Activated T-helper 1 cell treated with Interleukin-2 at 50 U/mL for 16 hours (primary cell): ENCODE measurements at regions not wholly inside any gene's neighbourhood (a gene's known extent, or its start where the extent isn't known, plus 50 kb on each side); places are given as distances from the start of the nearest gene placed in this dataset.

ENCODE experiments used
- DNase-seq: peaks from one replicate; pipeline ENCODE4 v3.0.0-alpha.2; 2020; ENCODE audit warnings: low read depth

DNA sequence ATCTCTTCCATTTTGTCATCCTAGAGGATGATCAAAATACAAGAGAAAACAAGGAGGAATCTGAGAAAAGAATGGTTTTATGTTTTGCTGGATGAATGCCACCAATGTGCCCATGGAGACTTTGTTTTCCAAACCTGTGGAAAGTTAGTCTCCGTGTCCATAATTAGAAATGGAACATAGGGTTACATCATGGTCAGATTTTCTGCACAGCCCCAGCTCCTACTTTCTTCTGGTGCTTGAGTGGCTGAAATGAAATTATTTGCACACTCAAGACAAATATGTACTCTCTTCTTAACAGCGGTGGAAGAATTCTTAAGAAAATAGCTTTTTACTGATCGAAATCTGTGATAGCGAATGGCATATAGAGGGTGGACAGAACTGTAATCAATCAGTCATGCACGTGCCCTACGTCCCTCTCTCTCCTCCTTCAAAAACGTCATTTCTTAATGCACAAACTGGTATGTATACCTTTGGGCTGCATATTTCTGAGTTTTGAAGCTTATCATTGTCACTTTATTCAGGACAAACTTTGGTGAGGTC lies 825.2 kb downstream of the AACS start:
- DNase-seq: no peak

DNA sequence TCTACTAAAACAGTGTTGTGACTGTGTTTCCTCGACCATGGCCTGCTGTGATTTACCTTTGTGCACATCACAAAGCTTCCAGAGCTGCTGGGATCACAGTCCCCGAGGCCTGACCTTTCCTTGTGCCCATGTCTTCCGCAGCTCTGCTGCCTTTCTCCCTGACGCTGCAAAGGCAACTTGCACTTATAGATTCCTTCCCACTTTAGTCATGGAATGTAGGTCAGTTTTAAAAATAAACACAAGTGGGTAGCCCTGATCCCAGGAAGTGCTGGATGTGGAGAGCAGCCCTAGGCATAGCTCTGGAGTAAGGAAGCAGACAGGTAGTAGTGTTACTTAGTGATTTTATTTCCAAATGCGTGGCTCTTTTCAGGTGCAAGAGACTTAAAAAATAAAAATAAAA lies 825.7 kb downstream of the AACS start:
- DNase-seq: no peak

DNA sequence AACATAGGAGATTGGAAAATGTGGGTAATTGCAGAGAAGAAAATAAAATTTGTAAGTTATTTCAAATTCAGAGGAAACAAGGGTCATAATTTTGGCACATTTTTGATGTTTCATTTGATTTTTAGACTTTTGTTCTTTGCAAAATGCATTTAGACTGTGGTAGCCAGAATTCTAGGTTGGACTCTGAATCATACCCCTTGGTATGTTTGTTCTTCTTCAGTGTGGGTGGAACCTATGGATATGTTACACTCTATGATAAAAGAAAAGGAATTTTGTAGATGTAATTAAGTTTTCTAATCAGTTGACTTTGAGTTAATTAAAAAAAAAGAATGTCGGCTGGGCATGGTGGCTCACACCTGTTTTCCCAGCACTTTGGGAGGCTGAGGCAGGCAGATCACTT lies 827.0 kb downstream of the AACS start:
- DNase-seq: no peak

DNA sequence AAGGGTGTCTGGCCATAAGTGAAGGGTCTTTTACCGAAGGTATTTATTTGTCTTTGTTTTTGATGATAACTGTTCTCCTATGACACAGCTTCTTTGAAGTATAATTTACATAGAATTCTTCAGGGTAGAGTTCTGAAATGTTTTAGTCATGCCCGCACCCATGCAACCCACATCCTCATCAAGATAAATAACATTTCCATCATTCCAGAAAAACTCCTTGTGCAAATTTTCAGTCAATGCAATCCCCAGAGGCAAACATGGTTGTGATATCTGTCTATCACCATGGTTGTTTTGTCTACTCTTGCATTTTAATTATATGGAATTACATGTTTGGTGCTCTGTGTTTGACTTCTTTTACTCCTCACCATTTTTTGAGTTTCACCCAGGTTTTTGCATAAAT lies 837.8 kb downstream of the AACS start:
- no peak for DNase-seq

DNA sequence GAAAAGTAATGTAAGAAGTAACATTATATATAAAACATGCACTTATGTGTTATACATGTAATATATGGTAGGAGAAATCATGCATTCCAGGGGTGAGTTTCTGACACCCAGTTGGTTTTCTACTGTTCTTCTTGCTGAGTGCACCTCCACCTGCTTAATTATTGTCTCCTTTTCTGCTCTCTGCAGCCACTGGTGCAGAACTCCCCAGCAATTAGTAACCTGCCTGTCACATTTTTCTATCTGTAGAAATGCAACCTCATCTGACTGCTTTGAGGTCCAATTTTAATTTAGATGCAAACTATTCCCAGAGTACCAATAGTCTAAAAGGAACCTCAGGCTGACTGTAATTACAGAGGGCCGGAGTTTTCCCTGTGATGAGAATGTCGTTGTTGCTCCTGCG lies 842.1 kb downstream of the AACS start:
- no peak for DNase-seq

DNA sequence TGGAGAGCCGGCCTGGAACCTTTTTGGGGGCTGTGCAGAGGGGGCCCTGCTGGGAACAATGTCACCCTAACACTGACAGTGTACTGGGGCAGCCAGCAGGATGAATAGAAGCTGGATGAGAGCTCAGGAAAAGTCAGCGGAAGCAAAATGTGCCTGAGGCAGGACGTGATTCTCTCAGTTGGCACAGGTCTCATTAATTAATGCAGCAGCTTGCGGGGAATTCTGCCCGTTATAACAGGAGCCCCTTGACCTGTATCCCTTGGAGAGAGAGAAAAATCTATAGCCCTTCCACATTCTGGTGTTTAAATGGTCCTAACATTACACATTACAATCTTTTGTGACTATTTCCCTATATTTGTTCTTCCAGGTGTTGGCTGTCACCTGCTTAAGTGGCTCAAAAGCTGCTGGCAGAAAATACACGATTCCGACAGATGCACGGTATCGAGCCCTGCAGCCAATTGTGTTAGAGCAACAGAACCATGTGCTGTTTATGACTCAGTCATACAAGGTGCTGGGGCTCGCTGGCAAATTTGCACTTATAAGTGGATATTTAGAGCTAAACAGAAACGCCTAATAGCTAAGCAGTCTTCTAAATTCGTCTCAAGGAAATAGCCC lies 854.7 kb downstream of the AACS start:
- no peak for DNase-seq

DNA sequence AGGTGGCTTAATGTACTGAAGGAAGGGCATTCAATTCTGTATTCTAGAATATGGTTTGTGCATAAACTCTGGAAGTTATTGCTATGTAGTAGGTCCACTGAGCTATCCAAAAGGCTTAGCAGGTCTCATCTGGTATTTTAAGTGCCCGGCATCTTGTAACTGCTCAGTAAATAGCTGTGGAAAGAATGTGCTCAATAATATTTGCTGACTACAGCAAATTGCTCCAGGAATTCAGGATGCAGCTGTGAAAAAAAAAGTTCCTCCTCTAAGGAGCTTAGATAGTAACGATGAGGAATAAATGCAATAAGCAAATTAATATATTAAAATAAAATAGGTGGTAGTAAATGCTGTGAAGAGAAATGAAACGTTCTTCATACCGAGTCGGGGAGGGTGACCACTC lies 857.1 kb downstream of the AACS start:
- DNase-seq: no peak

DNA sequence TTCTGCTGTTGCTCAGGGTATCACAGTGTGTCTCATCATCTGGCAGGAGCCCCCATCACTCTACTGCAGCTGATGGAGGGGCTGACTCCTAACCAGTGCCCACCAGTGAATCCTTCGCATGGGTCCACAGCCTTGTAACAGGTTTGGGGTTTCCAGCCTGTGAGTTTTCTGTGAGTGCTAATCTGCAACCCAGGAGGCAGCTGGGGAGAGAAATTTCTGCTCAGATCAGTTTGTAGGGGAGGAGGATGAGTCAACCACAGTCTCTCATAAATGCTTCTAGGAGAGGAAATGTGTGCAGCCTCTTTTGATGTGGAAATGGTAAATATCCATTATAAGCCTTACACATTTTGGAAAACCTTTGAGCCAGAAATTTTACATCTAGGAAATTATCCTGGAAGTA lies 871.3 kb downstream of the AACS start:
- DNase-seq: no peak

DNA sequence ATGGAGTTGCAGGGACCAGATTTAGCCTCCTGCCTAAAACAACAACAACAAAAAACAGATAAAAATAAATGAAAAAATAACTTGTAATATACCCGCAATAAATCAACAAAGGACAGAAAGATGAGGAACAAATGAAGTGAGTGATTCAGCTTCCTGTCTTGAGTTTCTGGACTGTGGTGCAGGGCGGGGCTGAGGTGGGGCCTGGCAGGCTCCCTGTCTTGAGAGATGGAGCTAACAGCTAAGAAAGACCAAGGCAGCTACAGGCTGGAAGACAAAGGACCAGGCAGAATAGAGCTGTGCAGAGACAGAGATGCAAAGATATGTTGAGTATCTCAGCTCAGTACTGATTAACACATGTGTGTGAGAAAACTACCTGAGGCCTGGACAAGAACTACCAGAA lies 879.2 kb downstream of the AACS start:
- DNase-seq: no peak

DNA sequence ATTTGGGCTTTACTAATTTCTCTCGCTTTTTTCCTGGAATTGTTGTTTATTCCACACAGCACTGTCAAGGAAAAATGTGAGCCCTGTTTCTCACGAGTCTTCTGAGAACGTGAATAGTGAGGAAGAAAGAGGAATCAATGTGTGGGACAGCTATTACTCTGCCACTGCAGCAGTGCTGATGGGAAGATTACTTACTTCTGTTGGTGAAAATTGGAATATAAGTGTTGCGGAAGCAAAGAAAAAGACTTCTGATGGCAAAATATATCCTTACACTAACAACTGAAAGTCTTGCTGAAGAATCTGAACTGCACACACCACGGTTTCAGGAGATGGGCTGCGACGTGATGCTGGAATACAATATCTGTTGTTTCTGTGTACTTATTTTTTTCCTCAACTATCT lies 884.2 kb downstream of the AACS start:
- no peak for DNase-seq

DNA sequence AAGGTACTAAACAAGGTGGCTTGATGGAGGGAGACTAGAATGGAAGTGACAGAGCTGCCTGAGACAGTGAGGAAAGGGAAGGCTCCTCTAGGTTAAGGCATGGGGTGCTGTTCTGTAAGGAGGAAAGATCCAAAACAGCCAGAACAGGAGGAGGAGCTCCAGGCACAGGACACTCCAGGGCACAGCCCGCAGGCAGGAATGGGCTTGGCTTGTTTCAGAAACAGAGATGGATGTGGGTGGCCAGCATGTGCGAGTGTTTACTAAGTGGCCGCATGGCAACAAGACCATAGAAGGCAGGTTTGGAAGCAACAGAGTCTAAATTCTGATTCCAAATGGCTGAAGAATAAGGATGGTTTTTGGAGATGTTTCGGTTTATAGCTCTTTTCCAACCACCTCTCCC lies 889.1 kb downstream of the AACS start:
- no peak for DNase-seq

DNA sequence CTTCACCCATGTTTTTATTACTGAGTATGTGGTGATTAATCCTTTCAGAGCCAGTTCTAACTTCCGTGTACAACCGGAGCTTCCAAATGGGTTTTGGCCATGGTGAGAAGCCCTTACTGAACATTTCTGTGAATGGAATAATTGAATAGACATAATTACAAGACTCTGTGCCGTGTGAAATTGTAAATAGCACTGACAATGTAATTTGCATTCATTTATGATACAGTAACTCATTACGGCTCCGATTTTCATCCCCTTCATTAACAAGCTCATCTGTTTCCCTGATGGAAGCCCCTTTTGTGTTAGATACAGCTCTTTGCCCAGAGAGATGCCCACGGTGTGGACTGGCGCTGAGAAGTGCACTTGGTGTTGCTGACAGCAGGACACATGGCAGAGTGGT lies 891.0 kb downstream of the AACS start:
- DNase-seq: no peak

DNA sequence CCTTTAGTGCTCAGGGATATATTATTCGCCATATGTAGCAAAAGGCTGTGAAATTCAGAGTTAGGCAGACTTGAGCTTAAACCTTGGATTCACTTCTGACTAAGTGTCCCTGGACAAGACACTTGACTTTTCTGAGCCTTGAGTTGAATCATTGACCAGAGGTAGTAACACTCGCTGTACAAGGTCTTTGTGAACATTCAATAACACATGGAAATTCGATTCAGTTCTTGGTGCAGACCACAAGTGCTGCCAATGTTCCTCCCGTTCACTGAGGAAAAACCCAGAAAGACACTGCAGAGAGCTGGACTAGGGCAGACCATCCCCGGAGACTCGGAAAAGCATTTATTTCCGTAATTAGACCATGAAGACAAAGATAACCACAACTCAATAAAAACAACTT lies 901.4 kb downstream of the AACS start:
- no peak for DNase-seq

DNA sequence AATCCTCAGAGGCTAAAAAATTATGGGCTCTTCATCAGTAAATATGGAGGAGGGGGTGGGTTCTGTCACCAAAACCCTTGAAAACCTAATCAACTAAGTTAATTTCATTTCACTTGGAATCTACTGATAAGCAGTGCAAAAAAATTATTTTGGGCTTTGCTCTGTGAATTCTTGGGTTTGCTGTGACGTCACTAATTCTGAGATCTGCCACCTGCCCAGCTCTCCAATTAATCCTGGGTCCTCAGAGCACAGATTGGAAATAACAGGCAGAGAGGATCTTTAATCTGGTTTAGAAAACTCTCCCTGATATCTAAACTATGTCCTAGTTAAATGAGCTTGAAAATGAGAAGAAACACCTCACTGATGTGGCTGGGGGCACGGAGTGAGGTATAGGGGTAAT lies 903.2 kb downstream of the AACS start:
- DNase-seq: no peak

DNA sequence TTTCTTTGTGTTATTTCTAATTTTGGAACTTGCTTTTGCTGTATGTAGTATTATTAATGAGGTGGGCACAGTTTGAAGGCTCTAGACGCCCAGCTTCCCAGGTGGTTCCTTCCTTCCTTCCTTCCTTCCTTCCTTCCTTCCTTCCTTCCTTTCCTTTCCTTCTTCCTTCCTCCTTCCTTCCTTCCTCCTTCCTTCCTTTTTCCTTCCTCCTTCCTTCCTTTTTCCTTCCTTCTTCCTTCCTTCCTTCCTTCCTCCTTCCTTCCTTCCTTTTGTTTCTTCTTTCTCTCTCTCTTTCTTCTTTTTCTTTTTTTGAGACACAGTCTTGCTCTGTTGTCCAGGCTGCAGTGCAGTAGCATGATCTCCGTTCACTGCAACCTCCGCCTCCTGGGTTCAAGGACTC lies 906.7 kb downstream of the AACS start:
- DNase-seq: no peak

DNA sequence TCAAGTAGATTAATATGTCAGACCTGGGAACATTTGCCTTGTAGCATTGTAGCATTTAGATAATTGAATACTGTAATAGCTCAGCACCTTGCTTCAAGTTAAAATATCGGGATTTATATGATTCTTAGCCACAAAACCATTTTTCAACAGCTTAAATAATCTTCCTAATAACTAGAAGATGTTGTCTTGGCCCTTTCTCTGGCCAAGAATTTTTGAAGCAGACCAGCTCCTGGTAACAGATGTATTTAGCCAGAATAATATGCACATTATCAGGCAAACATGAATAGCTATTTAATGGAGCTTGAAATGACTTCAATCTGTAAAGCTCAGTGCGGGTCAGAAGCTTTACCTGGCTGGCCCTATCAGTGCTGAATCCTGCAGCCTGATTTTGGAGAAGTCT lies 913.1 kb downstream of the AACS start:
- no peak for DNase-seq

DNA sequence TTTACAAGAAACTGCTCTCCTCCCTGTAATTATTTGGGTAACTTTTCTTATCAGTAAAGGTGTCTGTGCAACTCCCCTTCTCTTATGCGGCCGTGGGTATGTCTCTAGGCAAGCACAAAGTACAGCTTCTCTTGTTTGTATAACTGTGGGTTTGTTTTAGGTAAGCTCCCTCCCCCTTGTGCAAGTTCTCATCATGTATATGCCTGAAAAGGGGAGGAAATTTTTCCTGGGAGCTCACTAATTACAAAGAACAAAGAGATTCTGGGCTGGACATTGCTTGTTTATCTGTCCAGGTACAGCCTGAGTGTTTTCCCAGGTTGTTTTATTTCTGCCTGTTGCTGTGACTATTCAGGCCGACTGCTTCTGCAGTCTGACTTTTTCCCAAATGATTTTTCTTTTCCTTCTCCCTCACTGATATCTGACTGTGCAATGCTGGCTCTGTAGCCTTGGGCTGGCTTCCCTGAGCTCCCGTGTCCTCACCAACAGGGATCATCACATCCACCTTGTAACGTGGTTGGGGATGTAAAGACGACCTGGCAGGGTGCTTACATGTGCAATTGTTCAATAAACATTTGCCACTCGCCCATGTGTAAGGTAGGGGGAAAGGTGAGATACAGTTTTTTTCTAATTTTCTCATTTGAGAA lies 916.5 kb downstream of the AACS start:
- DNase-seq: no peak

DNA sequence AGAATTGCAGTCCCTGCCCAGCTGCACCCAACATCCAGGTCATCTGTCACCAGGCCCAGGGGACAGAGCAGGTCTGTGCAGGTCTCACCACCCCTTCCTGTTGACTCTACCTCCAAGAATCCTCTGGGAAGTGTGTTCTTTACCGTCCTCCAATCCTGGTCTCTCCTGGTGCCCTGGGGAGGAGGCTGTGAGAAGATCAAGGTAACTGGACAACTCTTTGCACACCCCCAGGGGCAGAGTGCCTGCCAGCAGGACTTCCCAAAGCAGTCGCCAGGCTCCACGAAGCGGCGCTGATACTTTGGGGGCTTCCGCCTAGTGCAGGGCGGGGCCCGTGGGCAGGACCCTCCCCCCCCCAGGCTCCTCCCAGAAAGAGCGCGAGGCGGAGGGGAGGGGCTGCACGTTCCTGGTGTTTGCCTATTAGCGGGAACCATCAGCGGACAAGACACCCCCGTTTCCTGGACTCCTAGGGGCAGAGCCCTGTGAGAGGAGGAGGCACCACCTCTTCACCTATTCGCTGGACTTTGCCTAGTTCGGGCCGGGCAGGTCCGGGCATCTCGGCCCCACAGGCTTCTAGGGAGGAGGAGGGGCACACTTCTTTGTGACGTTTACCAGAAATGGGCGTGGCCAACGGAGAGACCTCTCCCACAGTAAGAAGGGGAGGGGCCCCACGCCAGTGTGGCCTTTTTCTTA lies 918.0 kb downstream of the AACS start:
- no peak for DNase-seq

DNA sequence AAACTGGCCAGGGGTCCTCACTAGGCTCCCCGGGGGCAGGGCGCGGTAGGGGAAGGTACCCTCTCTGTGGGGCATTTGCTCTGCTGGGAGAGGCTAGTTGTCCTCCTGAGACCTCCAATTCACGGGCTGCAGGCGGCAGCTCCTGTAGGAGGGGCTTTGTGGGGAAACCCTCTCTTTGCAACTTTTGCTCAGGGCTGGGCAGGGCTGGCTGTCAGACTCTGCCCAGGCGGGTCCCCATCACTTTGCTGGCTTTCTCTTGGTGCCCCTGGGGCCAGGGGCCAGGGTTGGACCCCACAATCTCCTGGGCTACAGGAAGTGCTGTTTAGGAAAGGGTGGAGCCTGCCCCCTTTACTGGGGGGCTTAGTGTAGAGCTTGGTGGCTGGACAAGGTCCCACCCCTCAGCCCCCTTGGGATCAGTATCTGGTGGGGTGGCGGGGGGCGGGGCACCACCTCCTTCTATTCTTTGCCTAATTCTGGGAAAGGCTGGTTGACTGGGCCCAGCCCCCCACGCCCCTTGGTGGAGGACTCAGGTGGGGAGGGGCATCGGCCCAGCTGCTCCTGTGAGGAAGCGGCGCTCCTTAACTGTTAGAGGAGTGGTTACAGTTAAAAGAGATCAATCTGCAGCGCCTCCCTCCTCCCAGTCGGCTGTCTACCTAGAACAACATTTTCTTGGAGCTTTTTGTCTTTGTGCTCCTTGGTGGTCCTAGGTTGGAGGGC lies 918.7 kb downstream of the AACS start:
- DNase-seq: no peak

DNA sequence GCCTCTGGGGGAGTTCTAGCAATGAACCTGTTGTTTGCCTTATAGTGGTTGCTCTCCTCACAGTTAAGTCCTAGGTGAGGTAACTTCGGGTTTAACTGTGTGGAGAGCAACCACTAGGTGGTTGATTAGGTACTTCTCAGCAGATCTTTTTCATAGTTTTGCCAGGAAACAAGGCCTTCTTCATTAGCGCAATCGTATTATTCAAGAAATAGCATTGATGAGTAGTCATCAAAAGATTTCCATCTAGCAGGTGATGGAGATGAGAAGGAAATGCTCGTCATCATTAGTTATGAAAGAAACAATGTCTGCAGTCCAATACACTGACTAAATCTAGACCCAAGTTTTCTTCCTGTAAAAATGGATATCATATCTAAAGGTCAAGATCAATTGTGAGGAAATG lies 923.3 kb downstream of the AACS start:
- DNase-seq: no peak

DNA sequence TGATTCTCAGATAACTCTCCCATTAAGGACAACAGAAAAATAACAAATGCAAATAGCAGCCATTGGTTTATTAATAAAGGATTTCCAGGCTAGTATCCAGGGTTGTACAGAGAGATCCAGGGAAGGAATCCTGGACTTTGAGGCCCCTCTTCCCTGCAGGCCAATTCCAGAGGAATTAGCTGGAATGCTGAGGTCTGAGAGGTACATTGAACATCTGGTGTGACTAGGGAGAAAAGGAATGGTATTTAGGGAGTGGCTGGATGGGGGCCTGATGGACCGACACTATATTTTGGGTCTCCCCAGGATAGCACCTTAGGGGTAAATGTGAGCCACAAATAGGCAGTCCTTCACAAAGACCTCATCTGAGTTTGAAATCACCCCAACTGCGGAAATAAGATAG lies 924.5 kb downstream of the AACS start:
- DNase-seq: no peak

DNA sequence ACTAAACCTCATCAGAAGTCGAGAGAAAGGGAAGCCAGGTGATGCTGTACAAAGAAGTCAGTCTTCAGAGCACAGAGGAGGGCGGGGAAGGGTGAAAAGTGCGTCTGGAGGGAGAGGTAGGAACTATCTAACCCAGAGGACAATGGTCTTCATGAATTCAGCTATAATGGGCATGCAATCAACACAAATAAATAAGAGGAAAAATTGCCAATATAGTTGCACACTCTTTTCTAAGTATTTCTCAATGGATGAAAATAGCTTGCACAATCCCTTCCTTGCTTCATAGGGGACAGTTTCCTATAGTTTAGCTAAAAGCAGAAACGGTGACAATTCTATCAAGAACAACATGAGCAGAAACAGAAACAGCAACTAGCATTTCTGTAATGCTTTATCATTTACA lies 931.2 kb downstream of the AACS start:
- no peak for DNase-seq

DNA sequence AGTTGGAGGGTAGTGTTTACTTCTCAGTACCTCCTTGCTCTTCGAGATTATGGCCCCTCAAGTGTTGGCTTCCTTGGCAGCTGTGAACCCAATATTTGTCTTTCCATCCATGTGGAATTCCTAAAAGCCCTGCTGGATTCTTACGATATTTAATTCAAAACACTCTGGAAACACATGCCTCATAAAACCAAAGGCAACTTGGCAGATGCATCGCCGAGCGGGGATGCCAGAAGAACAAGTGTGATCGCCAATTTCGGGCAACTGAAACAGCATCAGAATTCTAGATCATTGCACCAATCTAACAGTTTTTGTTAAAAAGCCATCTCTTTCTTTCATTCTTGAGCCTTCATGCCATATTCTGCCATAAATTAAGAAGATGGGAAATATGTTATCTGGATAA lies 934.4 kb downstream of the AACS start:
- DNase-seq: no peak
